ENCODE measurements at regions not wholly inside any gene's neighbourhood (a gene's known extent, or its start where the extent isn't known, plus 50 kb on each side); places are given as distances from the start of the nearest gene placed in this dataset.

GRCh38 chr9:86749161-86749893 lies 198.0 kb downstream of the GAS1 start:
- POLR2A ChIA-PET, result no interaction called here
- intact Hi-C loops (cut with micrococcal nuclease), result no loop called here
- Histone ChIP-seq H4K20me1 (replicated peaks; ENCODE audit: control insufficient read depth, insufficient read depth, low read length) (no peaks in the 10 kb centered on the region), H3K4me3 (no peak overlapping the region), H3K4me1 (replicated peaks in 1 of 2; ENCODE audit: control insufficient read depth in 2 of 2, insufficient read depth in 2 of 2, low read length in 2 of 2) (no peaks in the 10 kb centered on the region), H3K9me1 (ENCODE audit: control insufficient read depth, insufficient read depth, low read length) (no peaks in the 10 kb centered on the region), H2AFZ (ENCODE audit: low read depth, low read length) (no peak overlapping the region), H3K9ac (ENCODE audit: insufficient read depth in 1 of 2, low read depth in 2 of 2, low read length in 2 of 2) (no peak overlapping the region), H3K27ac (ENCODE audit: extremely low read depth, low read depth, low read length) (no peak overlapping the region), H3K79me2 (ENCODE audit: control insufficient read depth, insufficient read depth, low read length) (no peaks in the 10 kb centered on the region), H3K36me3 (ENCODE audit: control insufficient read depth, insufficient read depth, low read length) (no peaks in the 10 kb centered on the region), H3K4me2 (ENCODE audit: insufficient read depth, low read length) (no peak overlapping the region), H3K27me3 (ENCODE audit: control insufficient read depth in 2 of 2, insufficient read depth in 2 of 2, low read length in 2 of 2) (no peaks in the 10 kb centered on the region), H3K9me3 (replicated peaks; ENCODE audit: control insufficient read depth, insufficient read depth, low read depth, low read length) (no peaks in the 10 kb centered on the region)
- DNase-seq (ENCODE audit: extremely low read depth in 1 of 4, low spot score in 3 of 4), result no peak
- in situ Hi-C loops (cut with MboI), result no loop called here
- BruUV-seq (replicated peaks), result no TSS peak
- CTCF ChIA-PET (ENCODE audit: low intra/inter-chr PET ratio), result no interaction called here
- 0% methylated on average over 2 of the region's 2 CpGs for WGBS (ENCODE audit: insufficient coverage, low coverage, missing lambda C conversion rate)
- TF ChIP-seq SMC3 (conservative IDR thresholded peaks at IDR 0.05; ENCODE audit: insufficient read depth, low read depth, low read length) (no peak), POLR2A (conservative IDR thresholded peaks at IDR 0.05) (no peak), ZNF124 (CRISPR knock-in tag; IDR thresholded peaks at IDR 0.05) (no peak), SRSF7 (optimal IDR thresholded peaks at IDR 0.05; ENCODE audit: low read depth, low read length) (no peak), FOXK2 (conservative IDR thresholded peaks at IDR 0.05 in 1 of 2, IDR thresholded peaks at IDR 0.05 in 1 of 2; ENCODE audit: low read depth in 2 of 2) (no peak), HEY1 (CRISPR knock-in tag; IDR thresholded peaks at IDR 0.05; ENCODE audit: borderline replicate concordance) (no peak), TARDBP (IDR thresholded peaks at IDR 0.05) (no peak), TFAM (CRISPR knock-in tag; conservative IDR thresholded peaks at IDR 0.05) (no peak), ZNF280B (CRISPR knock-in tag; IDR thresholded peaks at IDR 0.05) (no peak), PRDM10 (IDR thresholded peaks at IDR 0.05; ENCODE audit: partially characterized antibody) (no peak), HDAC8 (tag; IDR thresholded peaks at IDR 0.05) (no peak), BRCA1 (IDR thresholded peaks at IDR 0.05) (no peak), BRCA1 (CRISPR knock-in tag; IDR thresholded peaks at IDR 0.05) (no peak), ZNF785 (CRISPR knock-in tag; IDR thresholded peaks at IDR 0.05) (no peak)
- no peak for FAIRE-seq
- no peak for ATAC-seq

All from K562 (cell line).